ENCODE measurements at regions not wholly inside any gene's neighbourhood (a gene's known extent, or its start where the extent isn't known, plus 50 kb on each side); places are given as distances from the start of the nearest gene placed in this dataset.
"Not testable (repeated sequence)": the region's sequence is repeated elsewhere in the genome, so short reads cannot be mapped to it uniquely, and the experiment has no call there.

GRCh38 chr9:103242025-103242424, 246.9 kb downstream of the CYLC2 start:
- DNase-seq = peak in 1 of 2 experiments; percentile 9

GRCh38 chr9:103242486-103242885, 247.4 kb downstream of the CYLC2 start:
- DNase-seq = no peak

DNA sequence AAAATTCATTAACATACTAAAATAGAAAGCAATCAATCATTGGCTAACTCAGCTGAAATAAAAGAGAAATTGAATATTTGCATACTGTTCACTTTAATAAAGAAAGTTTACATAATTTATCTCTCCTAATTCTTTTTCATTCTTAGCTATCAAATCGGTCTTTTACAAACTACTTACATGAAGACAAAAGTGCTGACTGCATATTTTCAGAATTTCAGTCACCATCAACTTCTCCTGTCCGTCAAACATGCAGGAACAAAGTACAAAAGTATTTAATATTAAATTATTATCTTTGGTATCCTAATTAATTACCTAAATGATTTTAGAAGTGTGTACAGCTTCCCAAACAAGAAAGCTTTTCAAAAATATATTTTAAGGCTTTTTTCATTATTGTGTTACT, 248.4 kb downstream of the CYLC2 start:
- DNase-seq = no peak

- DNase-seq = no peak
Observed at GRCh38 chr9:103245369-103245768, 250.2 kb downstream of the CYLC2 start.

GRCh38 chr9:103261951-103262350, 266.8 kb downstream of the CYLC2 start:
- DNase-seq = peak; percentile 4 to 57

- DNase-seq = no peak
Observed at GRCh38 chr9:103266064-103266463, 270.9 kb downstream of the CYLC2 start.

DNA sequence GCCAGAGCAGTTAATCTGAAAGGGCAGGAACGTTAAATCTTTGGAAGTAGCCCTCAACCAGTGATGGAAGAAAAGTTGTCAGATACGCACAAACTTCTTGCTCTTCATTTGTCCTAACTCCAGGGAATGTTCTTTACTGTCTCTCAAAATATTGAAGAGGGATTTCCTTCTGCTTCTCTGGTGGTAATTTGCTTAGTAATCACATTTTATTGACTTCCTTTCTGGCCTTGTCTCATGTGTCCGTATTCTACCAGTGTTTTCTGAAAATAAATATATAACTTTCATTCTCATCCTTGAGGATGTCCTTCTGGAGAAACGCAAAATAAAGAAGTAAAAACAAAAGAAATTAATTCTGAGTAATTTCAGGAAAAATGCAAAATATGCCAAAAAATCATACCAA, 282.1 kb downstream of the CYLC2 start:
- DNase-seq = no peak

DNA sequence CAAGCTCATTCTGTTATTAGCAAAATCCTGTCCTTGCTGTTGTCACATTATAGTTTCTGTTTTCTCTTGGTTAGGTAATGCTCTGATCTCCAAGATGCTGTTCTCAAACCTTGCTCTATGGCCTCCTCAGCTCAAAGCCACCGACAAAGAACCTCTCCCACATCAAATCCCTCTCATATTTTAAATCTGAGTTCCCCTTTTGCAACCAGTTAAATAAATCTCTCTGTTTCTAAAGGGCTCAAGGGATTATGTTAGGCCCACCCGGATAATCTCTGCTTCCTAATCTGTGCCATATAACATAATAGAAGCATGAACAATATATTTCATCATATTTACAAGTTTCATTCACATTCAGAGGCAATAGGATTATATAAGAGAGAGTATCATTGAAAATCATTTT, 286.0 kb downstream of the CYLC2 start:
- no peak for DNase-seq

- DNase-seq = no peak
Observed at GRCh38 chr9:103287361-103287760, 292.2 kb downstream of the CYLC2 start.

- no peak for DNase-seq
Observed at GRCh38 chr9:103296189-103296588, 301.1 kb downstream of the CYLC2 start.

DNA sequence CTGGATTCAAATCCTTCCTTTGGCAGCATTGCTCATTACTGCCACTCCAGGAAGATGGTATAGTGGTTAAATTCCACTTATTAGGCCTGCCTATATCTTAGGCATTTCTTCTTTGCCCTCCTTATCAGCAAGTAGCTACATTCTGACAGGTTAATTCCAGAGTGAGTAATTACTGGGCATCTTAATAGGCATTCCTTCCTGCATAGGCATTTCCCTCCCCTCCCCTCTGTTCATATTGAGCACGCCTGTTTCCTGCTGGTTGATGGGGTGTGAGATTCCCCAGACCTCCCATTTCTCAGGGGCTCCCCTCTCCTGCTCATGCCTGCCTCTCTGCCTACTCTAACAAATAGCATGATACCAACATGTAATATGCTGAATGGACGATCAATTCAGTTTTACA, 305.9 kb downstream of the CYLC2 start:
- no peak for DNase-seq

DNA sequence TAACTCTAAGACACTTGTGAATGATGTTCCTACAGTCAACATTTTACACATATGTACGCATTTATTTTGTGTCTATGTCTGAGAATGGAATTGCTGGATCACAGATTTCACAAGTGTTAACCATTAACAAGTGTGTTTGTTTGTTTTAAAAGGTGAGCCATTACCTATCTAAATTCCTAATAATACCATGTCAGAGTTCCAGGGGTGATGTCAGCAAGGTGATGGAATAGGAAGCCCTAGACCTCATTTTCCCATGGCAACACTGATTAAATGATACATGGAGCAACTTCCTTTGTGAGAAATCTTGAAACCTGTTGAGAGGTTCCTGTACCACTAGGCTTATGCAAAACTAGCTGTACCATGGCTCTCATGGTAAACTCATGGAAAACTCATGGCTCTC, 309.7 kb downstream of the CYLC2 start:
- no peak for DNase-seq

GRCh38 chr9:103319979-103320378, 324.8 kb downstream of the CYLC2 start:
- DNase-seq = no peak

DNA sequence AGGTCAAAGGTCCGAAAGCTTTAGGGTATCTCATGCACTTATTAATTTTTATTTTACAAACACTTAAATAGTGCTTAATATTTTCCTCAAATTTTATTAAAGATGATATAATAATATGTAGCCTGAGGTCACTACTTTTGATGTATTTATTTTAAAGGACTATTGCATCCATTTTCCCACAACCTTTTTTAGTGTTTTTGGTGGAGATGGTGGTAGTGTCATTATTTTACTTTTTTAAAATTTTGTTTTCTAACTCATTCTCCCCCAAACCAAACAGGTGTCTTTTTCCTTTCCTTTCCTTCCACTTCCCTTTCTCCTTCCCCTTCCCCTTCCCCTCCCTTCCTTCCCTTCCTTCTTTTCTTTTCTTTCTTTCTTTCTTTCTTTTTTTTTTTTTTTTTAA, 328.6 kb downstream of the CYLC2 start:
- no peak for DNase-seq

DNA sequence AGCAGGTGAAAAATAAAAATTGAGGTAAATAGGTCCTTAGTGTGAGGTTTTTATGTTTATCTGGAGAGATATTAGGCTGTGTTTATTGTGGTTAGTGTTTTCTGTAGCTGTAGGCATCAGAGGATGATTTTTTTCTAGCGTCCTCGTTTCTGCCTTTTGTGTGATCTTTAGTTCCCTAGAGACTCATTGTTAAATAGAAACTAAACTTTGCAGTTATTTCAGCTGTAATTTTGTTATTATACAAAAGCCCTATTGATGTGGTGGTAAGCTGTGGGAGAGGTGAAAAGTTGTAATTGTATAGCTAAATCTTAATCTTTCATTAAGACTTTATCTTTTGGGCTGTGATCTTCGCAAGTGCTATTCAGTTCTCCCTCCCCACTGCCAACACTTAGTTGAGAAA, 340.3 kb downstream of the CYLC2 start:
- DNase-seq = no peak

GRCh38 chr9:103355000-103355399, 359.9 kb downstream of the CYLC2 start:
- DNase-seq = no peak

- not testable (repeated sequence) for DNase-seq
Observed at GRCh38 chr9:103357980-103358379, 362.8 kb downstream of the CYLC2 start.

GRCh38 chr9:103361906-103362305, 366.8 kb downstream of the CYLC2 start:
- DNase-seq = no peak

DNA sequence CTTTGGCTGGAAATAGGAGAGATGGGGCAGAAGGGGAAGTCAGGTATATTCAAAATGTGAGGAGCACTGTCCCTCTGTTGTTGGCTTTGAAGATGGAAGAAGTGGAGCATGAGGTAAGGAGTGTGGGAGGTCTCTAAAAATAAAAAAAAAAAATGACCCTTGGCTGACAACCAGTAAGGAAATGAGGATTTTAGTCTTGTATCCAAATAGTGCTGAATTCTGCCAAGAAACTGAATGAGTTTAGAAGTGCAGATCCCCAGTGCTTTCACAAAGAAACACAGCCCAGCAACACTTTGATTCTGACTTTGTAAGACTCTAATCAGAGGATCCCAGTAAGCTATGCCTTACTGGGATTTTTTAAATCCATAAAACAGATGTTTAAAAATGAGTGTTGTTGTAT, 367.9 kb downstream of the CYLC2 start:
- DNase-seq = no peak

- DNase-seq = no peak
Observed at GRCh38 chr9:103364753-103365152, 369.6 kb downstream of the CYLC2 start.

- no peak for DNase-seq
Observed at GRCh38 chr9:103371152-103371551, 376.0 kb downstream of the CYLC2 start.

DNA sequence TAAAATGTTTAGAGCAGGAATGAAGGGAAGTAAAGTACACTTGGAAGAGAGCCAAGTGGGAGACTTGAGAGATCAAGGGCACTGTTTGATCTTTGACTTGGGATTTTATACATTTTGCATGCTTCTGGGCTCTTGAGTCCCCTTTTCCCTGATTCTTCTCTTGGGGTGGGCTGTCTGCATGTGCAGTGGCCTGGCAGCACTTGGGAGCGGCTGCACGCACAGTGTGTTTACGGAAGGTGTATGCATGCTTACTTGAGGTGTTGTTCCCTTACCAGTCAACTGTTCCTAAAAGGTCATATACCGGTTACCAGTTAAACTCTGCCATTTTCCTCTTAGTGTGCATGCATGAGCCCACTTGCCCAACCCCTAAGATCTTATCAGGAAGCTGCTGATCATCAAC, 377.7 kb downstream of the CYLC2 start:
- DNase-seq = no peak

DNA sequence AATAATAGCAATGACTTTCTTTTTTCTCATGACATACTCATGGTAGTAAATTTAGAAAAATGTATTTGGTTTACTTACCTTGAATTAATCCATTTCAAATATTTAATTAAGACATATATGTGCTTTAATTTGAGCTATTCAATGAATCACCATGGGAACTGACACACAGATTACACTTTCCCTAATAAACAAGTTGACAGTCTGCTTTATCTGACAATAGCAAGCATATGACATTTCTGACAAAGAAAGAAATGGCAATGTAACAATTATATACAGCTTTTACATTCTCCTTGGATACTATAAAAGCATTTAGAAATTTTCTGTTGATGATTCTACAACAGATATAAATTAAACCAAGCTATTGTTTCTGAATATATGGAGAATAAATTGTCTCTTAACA, 382.5 kb downstream of the CYLC2 start:
- no peak for DNase-seq

GRCh38 chr9:103397868-103398600, 402.9 kb downstream of the CYLC2 start:
- peak; percentile 63 to 77 for DNase-seq

- no peak for DNase-seq
Observed at GRCh38 chr9:103399535-103399934, 404.4 kb downstream of the CYLC2 start.
